ENCODE measurements at regions not wholly inside any gene's neighbourhood (a gene's known extent, or its start where the extent isn't known, plus 50 kb on each side); places are given as distances from the start of the nearest gene placed in this dataset.

GRCh38 chr5:75002271-75002670 is 50.1 kb downstream of the GCNT4 start:
- Histone ChIP-seq H3K9me3 (ENCODE audit: control insufficient read depth, low read length) (no peaks in the 10 kb centered on the region), H3K36me3 (ENCODE audit: control insufficient read depth, insufficient read depth, low read length) (no peaks in the 10 kb centered on the region), H3K27ac (ENCODE audit: insufficient read depth, low read depth, low read length, poor library complexity, severe bottlenecking) (no peak overlapping the region), H3K4me3 (ENCODE audit: insufficient read depth, low read depth, low read length) (no peak overlapping the region), H3K27me3 (ENCODE audit: control insufficient read depth, insufficient read depth, low read length, poor library complexity, severe bottlenecking) (no peaks in the 10 kb centered on the region), H3K4me1 (ENCODE audit: control insufficient read depth, insufficient read depth, low read length) (no peaks in the 10 kb centered on the region)
- 95% methylated on average over 4 of the region's 4 CpGs for whole genome bisulfite sequencing, 2 experiments

GRCh38 chr5:74995926-74996325 is 56.4 kb downstream of the GCNT4 start:
- Histone ChIP-seq H3K4me1 (ENCODE audit: control insufficient read depth, insufficient read depth, low read length) (no peaks in the 10 kb centered on the region), H3K9me3 (ENCODE audit: control insufficient read depth, low read length) (no peaks in the 10 kb centered on the region), H3K27me3 (ENCODE audit: control insufficient read depth, insufficient read depth, low read length, poor library complexity, severe bottlenecking) (no peaks in the 10 kb centered on the region), H3K36me3 (ENCODE audit: control insufficient read depth, insufficient read depth, low read length) (no peaks in the 10 kb centered on the region), H3K27ac (ENCODE audit: insufficient read depth, low read depth, low read length, poor library complexity, severe bottlenecking) (no peak overlapping the region), H3K4me3 (ENCODE audit: insufficient read depth, low read depth, low read length) (no peak overlapping the region)
- WGBS, 2 experiments, result 96 to 100% methylated on average over 1 of the region's 1 CpG

GRCh38 chr5:74994826-74995225 is 57.5 kb downstream of the GCNT4 start:
- Histone ChIP-seq H3K9me3 (ENCODE audit: control insufficient read depth, low read length) (no peaks in the 10 kb centered on the region), H3K4me3 (ENCODE audit: insufficient read depth, low read depth, low read length) (no peak overlapping the region), H3K36me3 (ENCODE audit: control insufficient read depth, insufficient read depth, low read length) (no peaks in the 10 kb centered on the region), H3K27me3 (ENCODE audit: control insufficient read depth, insufficient read depth, low read length, poor library complexity, severe bottlenecking) (no peaks in the 10 kb centered on the region), H3K4me1 (ENCODE audit: control insufficient read depth, insufficient read depth, low read length) (no peaks in the 10 kb centered on the region), H3K27ac (ENCODE audit: insufficient read depth, low read depth, low read length, poor library complexity, severe bottlenecking) (no peak overlapping the region)
- WGBS, 2 experiments, result 80 to 89% methylated on average over 2 of the region's 2 CpGs

GRCh38 chr5:74993743-74994142 is 58.6 kb downstream of the GCNT4 start:
- no peaks in the 10 kb centered on the region for H3K36me3 ChIP-seq (ENCODE audit: control insufficient read depth, insufficient read depth, low read length)
- H3K4me1 ChIP-seq (ENCODE audit: control insufficient read depth, insufficient read depth, low read length), result no peaks in the 10 kb centered on the region
- no peak overlapping the region for H3K27ac ChIP-seq (ENCODE audit: insufficient read depth, low read depth, low read length, poor library complexity, severe bottlenecking)
- no peak overlapping the region for H3K4me3 ChIP-seq (ENCODE audit: insufficient read depth, low read depth, low read length)
- WGBS, 2 experiments, result 85 to 95% methylated on average over 3 to 4 of the region's 4 CpGs
- no peaks in the 10 kb centered on the region for H3K27me3 ChIP-seq (ENCODE audit: control insufficient read depth, insufficient read depth, low read length, poor library complexity, severe bottlenecking)
- no peaks in the 10 kb centered on the region for H3K9me3 ChIP-seq (ENCODE audit: control insufficient read depth, low read length)

GRCh38 chr5:74992791-74993190 is 59.6 kb downstream of the GCNT4 start:
- H3K9me3 ChIP-seq (ENCODE audit: control insufficient read depth, low read length), result no peaks in the 10 kb centered on the region
- H3K4me3 ChIP-seq (ENCODE audit: insufficient read depth, low read depth, low read length), result no peak overlapping the region
- no peak overlapping the region for H3K27ac ChIP-seq (ENCODE audit: insufficient read depth, low read depth, low read length, poor library complexity, severe bottlenecking)
- H3K27me3 ChIP-seq (ENCODE audit: control insufficient read depth, insufficient read depth, low read length, poor library complexity, severe bottlenecking), result no peaks in the 10 kb centered on the region
- no peaks in the 10 kb centered on the region for H3K4me1 ChIP-seq (ENCODE audit: control insufficient read depth, insufficient read depth, low read length)
- WGBS, 2 experiments, result 83 to 85% methylated on average over 4 of the region's 4 CpGs
- no peaks in the 10 kb centered on the region for H3K36me3 ChIP-seq (ENCODE audit: control insufficient read depth, insufficient read depth, low read length)

- Histone ChIP-seq H3K27ac (ENCODE audit: insufficient read depth, low read depth, low read length, poor library complexity, severe bottlenecking) (no peak overlapping the region), H3K4me1 (ENCODE audit: control insufficient read depth, insufficient read depth, low read length) (no peaks in the 10 kb centered on the region), H3K36me3 (ENCODE audit: control insufficient read depth, insufficient read depth, low read length) (no peaks in the 10 kb centered on the region), H3K4me3 (ENCODE audit: insufficient read depth, low read depth, low read length) (no peak overlapping the region), H3K27me3 (ENCODE audit: control insufficient read depth, insufficient read depth, low read length, poor library complexity, severe bottlenecking) (no peaks in the 10 kb centered on the region), H3K9me3 (ENCODE audit: control insufficient read depth, low read length) (no peaks in the 10 kb centered on the region)
- 92 to 93% methylated on average over 2 of the region's 2 CpGs for WGBS, 2 experiments
Measured at GRCh38 chr5:74991522-74991921, 60.8 kb downstream of the GCNT4 start.

GRCh38 chr5:74990194-74990593 is 62.2 kb downstream of the GCNT4 start:
- Histone ChIP-seq H3K36me3 (ENCODE audit: control insufficient read depth, insufficient read depth, low read length) (no peaks in the 10 kb centered on the region), H3K27ac (ENCODE audit: insufficient read depth, low read depth, low read length, poor library complexity, severe bottlenecking) (no peak overlapping the region), H3K4me3 (ENCODE audit: insufficient read depth, low read depth, low read length) (no peak overlapping the region), H3K4me1 (ENCODE audit: control insufficient read depth, insufficient read depth, low read length) (no peaks in the 10 kb centered on the region), H3K27me3 (ENCODE audit: control insufficient read depth, insufficient read depth, low read length, poor library complexity, severe bottlenecking) (no peaks in the 10 kb centered on the region), H3K9me3 (ENCODE audit: control insufficient read depth, low read length) (no peaks in the 10 kb centered on the region)
- 91 to 96% methylated on average over 6 of the region's 6 CpGs for whole genome bisulfite sequencing, 2 experiments

GRCh38 chr5:74988273-74988983 is 63.9 kb downstream of the GCNT4 start:
- H3K27me3 ChIP-seq (ENCODE audit: control insufficient read depth, insufficient read depth, low read length, poor library complexity, severe bottlenecking), result no peaks in the 10 kb centered on the region
- no peaks in the 10 kb centered on the region for H3K9me3 ChIP-seq (ENCODE audit: control insufficient read depth, low read length)
- no peak overlapping the region for H3K27ac ChIP-seq (ENCODE audit: insufficient read depth, low read depth, low read length, poor library complexity, severe bottlenecking)
- 67 to 100% methylated on average over 1 to 2 of the region's 2 CpGs for WGBS, 2 experiments
- H3K4me1 ChIP-seq (ENCODE audit: control insufficient read depth, insufficient read depth, low read length), result no peaks in the 10 kb centered on the region
- H3K4me3 ChIP-seq (ENCODE audit: insufficient read depth, low read depth, low read length), result no peak overlapping the region
- no peaks in the 10 kb centered on the region for H3K36me3 ChIP-seq (ENCODE audit: control insufficient read depth, insufficient read depth, low read length)

- H3K9me3 ChIP-seq (ENCODE audit: control insufficient read depth, low read length), result no peaks in the 10 kb centered on the region
- H3K36me3 ChIP-seq (ENCODE audit: control insufficient read depth, insufficient read depth, low read length), result no peaks in the 10 kb centered on the region
- no peak overlapping the region for H3K4me3 ChIP-seq (ENCODE audit: insufficient read depth, low read depth, low read length)
- no peak overlapping the region for H3K27ac ChIP-seq (ENCODE audit: insufficient read depth, low read depth, low read length, poor library complexity, severe bottlenecking)
- 57% methylated on average over 1 of the region's 1 CpG; no CpG with 5 or more reads in 1 of the 2 experiments for WGBS, 2 experiments
- H3K27me3 ChIP-seq (ENCODE audit: control insufficient read depth, insufficient read depth, low read length, poor library complexity, severe bottlenecking), result no peaks in the 10 kb centered on the region
- no peaks in the 10 kb centered on the region for H3K4me1 ChIP-seq (ENCODE audit: control insufficient read depth, insufficient read depth, low read length)
Measured at GRCh38 chr5:74978345-74978744, 74.0 kb downstream of the GCNT4 start.

- Histone ChIP-seq H3K27ac (ENCODE audit: insufficient read depth, low read depth, low read length, poor library complexity, severe bottlenecking) (no peak overlapping the region), H3K4me1 (ENCODE audit: control insufficient read depth, insufficient read depth, low read length) (no peaks in the 10 kb centered on the region), H3K27me3 (ENCODE audit: control insufficient read depth, insufficient read depth, low read length, poor library complexity, severe bottlenecking) (no peaks in the 10 kb centered on the region), H3K36me3 (ENCODE audit: control insufficient read depth, insufficient read depth, low read length) (no peaks in the 10 kb centered on the region), H3K4me3 (ENCODE audit: insufficient read depth, low read depth, low read length) (no peak overlapping the region), H3K9me3 (ENCODE audit: control insufficient read depth, low read length) (no peaks in the 10 kb centered on the region)
- 95 to 96% methylated on average over 6 of the region's 6 CpGs for WGBS, 2 experiments
Measured at GRCh38 chr5:74977471-74977870, 74.9 kb downstream of the GCNT4 start.

GRCh38 chr5:74976651-74977050 is 75.7 kb downstream of the GCNT4 start:
- Histone ChIP-seq H3K9me3 (ENCODE audit: control insufficient read depth, low read length) (no peaks in the 10 kb centered on the region), H3K4me3 (ENCODE audit: insufficient read depth, low read depth, low read length) (no peak overlapping the region), H3K4me1 (ENCODE audit: control insufficient read depth, insufficient read depth, low read length) (no peaks in the 10 kb centered on the region), H3K27me3 (ENCODE audit: control insufficient read depth, insufficient read depth, low read length, poor library complexity, severe bottlenecking) (no peaks in the 10 kb centered on the region), H3K36me3 (ENCODE audit: control insufficient read depth, insufficient read depth, low read length) (no peaks in the 10 kb centered on the region), H3K27ac (ENCODE audit: insufficient read depth, low read depth, low read length, poor library complexity, severe bottlenecking) (no peak overlapping the region)
- WGBS, 2 experiments, result 87 to 93% methylated on average over 2 to 3 of the region's 3 CpGs

Data from ectodermal cell (in vitro differentiated cells).